HG03575 (cell line): ENCODE measurements at regions not wholly inside any gene's neighbourhood (a gene's known extent, or its start where the extent isn't known, plus 50 kb on each side); places are given as distances from the start of the nearest gene placed in this dataset.
"Not testable (repeated sequence)": the region's sequence is repeated elsewhere in the genome, so short reads cannot be mapped to it uniquely, and the experiment has no call there.

Source experiments
- ATAC-seq: cut with Tn5 transposase; IDR thresholded peaks from one replicate; pipeline ENCODE4 v1.9.1; 2021; ENCODE audit not compliant: unreplicated experiment, insufficient number of reproducible peaks, low FRiP score; ENCODE audit errors: extremely low read depth

DNA sequence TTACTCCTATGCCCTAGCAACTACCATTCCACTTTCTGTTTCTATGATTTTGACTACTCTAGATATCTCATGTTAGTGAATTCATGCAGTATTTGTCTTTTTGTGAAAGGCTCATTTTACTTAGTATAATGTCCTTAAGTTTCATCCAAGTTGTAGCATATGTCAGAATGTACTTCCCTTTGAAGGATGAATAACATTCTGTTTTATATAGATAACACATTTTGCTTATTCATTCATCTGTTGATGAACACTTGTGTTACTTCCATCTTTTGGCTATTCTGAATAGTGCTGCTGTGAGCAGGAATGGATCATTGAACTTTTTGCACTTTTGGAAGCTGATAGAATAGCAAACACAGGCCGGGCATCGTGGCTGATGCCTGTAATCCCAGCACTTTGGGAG, 140.2 kb upstream of the MYO10 start:
- no peak for ATAC-seq

DNA sequence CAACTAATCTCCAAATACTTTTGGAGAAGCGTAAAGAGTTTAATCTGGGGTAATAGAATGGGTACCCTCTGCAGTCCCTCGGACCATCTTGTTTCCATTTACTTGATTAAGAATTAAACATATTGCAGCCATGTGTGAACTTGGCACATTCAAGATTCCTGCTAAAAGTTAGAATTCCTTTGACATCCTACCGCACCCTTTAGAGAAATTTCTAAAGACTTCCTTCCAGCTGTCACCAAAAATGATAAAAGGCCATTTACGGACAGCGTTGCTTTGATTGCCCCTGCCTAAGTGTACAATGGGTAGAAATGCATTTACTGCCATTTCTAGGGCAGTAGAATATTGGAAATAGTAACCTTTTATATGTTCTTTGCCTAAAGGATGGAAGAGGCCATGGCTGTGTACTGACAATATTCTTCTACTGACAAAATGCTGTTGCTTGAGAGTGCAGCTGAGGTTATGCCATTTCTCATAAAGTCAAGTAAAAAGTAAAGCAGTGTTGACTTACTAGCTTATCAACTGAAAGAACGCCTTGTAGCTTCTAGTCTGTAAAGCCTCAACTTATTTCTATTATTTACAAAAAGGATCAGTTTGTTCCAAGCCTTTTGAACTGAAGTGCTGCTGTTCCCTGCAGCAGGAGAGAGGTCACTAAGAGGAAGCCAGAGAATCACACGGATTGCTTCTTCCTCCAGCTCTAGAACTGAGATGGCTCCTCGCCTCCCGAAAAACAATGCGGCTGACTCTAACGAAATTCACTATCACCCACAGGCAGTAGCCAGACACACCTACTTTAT, 139.8 kb upstream of the BASP1 start:
- ATAC-seq, result no peak

DNA sequence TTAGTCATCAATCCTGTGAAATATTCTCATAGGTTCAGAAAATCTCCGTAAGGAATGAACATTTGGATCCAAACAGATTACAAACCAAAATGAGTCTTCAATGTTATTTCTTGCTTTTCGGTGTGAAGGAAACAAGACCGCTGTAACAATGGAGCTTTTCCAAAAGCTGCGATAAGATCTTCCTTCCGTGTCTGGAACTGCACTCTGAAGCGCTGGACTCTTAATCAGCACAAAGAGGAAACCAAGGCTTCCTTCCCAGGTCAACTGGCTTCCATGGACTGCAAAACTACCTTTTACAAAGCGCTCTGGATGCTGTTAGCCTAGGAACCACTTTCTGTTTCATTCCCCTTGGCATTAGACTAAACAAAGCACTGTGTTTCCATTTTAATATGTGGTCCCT, 137.9 kb upstream of the BASP1 start:
- ATAC-seq, result no peak

DNA sequence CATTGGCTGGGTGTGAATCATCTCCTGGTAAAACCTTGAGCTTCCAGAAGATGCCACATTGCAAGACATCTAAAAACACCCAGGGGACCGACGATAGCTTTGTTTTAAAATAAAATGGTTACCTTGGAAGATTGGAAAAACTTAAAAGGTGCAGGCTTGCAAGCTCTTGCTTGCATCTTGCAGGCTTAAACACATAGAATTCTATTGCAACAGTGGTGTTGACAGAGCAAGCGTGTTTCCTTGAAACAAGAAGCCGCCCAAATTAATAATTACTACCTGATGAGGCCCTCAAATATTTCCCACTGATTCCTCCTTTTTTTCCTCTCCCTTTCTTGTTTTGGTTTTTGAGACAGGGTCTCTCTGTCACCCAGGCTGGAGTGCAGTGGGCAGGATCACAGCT, 137.1 kb upstream of the BASP1 start:
- no peak for ATAC-seq

DNA sequence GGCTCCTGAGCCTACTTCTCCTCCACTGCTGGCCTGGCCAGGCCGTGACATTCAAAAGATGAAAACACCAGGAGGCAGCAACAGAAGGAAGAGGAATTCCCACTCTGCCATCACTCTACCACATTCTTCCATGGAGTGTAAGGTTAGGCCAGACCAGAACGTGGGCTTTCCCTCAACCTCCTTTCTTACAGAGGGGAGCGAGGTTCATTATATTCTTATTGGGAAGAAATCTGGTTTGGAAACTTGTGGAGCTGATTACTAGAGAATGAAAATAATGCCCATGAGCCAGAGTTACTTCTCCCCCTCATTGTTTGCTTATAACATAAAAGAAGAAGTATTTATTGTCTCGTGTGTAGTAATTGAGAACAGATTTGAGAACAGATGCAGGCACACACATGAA, 136.3 kb upstream of the BASP1 start:
- no peak for ATAC-seq

DNA sequence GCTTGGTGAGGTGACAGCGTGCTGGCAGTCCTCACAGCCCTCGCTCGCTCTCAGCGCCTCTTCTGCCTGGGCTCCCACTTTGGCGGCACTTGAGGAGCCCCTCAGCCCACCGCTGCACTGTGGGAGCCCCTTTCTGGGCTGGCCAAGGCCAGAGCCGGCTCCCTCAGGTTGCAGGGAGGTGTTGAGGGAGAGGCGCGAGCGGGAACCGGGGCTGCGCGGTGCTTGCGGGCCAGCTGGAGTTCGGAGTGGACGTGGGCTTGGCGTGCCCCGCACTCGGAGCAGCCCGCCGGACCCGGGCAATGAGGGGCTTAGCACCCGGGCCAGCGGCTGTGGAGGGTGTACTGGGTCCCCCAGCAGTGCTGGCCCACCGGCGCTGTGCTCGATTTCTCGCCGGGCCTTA, 134.2 kb upstream of the BASP1 start:
- ATAC-seq, result not testable (repeated sequence)

DNA sequence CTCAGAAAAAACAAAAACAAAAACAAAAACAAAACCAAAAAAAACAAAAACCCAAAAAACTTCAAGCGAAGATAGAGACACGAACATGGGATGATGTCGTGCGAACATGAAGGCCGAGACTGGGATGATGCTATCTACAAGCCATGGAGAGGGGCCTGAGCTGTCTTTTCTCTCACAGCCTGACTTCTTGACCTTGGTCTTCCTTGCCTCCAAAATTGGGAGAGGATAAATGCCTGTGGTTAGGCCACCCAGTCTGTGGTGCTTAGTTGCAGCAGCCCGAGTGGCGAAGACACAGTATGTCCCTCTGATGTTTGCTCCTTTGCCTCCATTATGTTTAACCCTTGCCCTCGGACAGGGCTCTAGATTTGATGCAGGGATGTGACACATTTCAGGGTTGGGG, 130.4 kb upstream of the BASP1 start:
- ATAC-seq, result no peak

DNA sequence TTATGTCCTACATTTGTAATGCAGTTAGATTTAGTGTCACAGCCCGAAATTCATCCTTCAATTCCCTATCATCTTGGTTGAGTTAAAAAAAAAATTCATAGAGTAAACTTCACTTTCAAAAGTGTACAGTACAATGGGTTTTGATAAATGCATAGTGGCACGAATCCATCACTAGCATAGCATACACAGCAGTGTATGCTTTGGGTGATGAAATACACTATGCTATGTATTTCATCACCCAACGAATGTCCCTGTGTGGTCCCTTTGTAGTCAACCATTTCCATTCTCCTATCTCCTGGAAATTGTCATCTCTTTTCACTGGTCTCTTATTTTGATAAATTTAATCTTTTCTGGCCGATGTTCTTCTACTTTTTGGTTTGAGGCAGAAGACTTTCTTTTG, 129.4 kb upstream of the BASP1 start:
- ATAC-seq, result no peak

DNA sequence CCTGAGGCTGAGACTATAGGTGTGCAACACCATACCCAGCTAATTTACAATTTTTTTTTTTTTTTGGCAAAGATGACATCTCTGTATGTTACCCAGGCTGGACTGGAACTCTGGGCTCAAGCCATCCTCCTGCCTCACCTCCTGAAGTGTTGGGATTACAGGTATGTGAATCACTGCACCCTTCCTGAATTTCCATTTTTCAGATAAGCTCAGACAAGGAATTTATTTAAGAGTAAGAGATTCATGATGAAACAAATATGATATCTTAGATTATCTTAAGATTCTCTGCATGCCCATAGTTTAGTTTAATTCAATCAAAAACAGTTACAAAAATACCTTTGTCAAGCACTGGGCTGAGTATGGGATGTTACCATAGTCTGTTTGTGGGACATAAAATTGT, 128.4 kb upstream of the BASP1 start:
- ATAC-seq, result no peak

DNA sequence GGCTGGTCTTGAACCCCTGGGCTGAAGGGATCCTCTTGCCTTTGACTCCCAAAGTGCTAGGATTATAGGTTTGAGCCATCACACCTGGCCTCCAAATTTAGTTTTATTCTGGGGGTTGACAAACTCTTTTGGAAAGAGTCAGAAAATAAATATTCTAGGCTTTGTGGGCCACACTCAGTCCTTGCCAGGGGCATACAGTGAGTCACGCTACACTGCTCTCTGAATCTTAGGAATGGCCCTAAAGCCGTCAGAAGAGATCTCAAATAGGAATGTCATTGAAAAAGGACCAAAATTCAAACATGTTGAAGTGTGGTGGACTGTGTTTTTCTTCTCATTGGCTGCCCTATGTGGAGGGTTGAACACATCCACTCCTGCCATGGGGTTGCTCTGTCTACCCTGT, 127.7 kb upstream of the BASP1 start:
- ATAC-seq, result no peak

DNA sequence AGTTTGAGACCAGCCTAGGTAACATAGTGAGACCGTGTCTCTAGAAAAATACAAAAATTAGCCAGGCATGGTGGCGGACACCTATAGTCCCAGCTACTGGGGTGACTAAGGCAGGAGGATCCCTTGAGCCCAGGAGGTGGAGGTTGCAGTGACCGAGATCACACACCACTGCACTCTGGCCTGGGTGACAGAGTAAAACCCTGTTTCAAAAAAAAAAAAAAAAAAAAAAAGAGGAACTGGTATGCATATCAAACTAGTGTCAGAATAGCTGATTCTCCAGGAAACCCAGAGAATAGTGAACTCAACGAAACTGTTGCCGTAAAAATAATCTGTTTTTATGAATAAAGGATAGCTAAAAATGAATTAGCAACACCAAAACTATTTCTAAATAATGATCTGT, 126.6 kb upstream of the BASP1 start:
- ATAC-seq, result no peak

DNA sequence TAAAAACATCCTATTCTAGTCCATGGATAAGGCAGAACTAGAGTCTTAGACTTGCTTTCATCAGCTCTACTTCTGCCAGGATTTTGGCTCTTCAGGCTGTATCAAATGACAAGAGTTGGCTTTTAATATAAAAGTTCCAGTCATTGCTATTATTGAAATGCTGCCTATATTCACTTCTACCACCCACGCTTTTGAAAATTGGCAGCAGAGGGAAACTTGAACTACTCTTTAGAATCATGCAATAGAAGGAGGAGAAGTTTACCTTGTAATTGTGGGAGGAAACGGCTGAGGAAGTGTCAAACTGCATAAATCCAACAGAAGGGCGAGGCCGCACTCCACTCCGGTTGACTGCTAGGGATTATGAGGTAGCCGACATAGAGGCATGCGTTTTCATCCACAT, 122.6 kb upstream of the BASP1 start:
- no peak for ATAC-seq

DNA sequence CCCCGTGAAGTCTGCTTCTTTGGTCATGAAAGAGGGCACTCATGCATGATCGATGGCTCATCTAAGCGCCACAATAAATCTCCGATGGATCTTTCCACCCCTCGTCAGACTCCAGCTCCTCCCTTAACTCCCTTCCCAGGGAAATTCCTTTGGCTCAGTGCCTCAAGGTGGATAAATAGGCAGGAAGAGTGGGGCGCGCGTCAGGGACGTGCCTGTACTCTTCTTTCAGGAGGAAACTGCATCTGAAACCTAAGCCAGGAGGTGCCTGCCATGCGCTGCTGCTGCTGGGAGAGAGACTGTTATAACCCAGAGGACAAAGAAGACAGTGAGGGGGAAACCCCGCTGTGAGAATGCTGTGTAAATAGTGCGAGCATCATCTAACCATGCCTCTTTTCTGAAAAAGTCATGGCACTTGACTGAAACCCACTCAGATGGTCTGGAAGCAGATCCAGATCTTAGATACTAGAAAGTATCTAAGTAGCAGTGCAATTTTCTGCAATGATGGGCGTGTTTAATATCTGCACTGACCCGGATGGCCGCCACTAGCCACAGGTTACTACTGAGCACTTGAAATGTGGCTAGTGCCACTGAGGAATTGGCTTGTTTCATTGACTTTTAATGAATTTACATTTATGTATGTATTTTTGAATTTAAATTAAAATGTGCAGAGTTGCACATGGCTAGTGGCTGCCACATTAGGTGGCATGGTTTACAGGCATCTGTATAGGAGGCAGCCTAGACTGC, 120.3 kb upstream of the BASP1 start:
- ATAC-seq, result no peak

DNA sequence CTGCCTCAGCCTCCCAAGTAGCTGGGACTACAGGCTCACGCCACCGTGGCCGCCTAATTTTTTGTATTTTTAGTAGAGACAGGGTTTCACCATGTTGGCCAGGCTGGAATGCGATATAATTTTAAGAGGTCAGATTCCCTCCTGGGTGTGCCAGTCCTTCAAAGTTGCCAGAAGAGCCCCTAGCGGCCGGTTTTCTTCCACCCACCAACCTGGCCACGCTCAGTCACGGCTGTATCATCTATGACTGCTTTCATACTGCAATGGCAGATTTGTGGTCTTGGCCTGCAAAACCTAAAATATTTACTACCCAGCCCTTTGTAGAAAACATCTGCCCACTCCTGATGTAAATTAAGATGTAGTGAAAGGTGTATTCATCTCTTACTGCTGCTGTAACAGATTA, 117.5 kb upstream of the BASP1 start:
- ATAC-seq, result no peak

DNA sequence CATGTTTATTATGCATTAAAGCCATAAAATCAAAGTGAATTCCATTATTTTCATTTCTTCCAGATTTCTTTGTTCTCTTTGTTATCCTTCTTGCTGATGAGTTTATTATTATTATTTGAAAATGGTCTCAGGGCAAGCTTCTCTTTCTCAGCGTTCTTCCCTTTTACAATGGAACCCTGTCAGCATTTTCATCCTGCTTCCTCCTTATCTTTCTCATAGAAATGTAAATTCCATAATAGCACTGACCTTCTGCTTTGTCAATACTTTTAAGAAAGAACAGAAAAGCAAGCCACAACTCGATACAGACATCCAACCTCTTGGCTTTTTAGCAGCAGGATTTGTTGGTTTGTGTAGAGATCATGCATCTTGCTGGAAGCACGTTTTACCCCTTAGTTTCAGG, 114.0 kb upstream of the BASP1 start:
- no peak for ATAC-seq

DNA sequence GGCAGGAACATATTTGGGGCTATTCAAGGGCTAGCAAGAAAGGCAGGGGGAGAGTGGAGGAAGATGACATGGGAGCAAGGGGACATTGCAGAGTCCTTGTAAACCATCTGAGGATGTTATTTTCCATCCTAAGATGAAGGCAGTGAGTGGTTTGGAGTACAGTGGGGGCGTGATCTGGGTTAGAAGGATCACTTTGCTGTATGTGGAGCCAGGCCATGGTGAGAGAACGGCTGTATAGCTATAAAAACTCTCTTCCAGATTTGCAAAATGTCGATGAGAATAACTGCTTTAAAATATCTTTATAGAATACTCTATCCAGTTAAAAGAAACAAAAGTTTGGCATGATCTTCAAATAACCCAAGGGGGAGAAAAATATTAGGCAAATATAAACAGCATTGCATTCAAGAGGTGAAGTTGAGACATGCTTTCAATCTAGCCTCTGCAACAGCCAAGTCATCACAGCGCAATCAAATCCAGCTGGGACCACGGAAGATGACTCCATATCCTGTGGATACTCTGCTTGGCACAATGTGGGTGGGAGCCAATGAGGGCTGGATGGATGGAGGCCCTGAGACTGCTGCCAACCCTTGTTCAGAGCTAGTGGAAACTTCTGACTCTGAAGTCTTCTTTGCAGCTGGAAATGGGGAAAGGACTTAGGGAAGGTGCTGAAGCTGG, 111.5 kb upstream of the BASP1 start:
- ATAC-seq, result no peak

DNA sequence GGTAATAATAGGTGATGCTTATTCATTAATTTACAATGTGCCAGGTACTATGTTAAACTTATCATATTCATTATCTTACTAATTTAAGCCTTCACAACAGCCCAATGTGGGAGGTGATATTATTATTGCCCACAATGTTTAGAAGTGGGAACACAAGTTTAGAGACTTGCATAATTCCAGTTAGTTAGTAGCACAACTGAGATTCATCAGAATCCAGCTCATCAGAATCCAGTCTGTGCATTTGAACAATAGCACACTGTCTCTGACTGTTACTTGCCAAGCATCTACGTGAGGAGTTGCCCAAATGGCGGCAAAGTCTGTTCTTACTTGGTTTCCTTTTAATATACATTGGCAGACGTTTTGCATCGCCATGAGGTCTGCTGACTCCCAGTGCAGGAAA, 110.9 kb upstream of the BASP1 start:
- ATAC-seq, result no peak

DNA sequence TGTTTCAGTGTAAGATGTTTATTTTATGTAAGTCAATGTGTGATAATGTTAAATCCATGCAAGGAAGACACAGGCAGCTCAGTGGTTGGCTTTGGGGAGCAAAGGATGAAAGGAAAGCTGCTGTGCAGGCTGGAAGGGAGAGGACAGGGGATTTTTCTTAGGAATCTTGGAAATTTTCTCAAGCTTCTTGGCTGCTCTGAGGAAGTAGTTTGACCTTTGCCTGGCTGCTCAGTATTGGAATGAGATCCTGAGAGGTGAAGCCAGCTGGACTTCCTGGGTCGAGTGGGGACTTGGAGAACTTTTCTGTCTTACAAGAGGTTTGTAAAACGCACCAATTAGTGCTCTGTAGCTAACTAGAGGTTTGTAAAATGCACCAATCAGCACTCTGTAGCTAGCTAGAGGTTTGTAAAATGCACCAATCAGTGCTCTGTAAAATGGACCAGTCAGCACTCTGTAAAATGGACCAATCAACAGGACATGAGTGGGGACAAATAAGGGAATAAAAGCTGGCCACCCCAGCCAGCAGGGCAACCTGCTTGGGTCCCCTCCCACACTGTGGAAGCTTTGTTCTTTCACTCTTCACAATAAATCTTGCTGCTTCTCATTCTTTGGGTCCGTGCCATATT, 105.2 kb upstream of the BASP1 start:
- ATAC-seq, result not testable (repeated sequence)

DNA sequence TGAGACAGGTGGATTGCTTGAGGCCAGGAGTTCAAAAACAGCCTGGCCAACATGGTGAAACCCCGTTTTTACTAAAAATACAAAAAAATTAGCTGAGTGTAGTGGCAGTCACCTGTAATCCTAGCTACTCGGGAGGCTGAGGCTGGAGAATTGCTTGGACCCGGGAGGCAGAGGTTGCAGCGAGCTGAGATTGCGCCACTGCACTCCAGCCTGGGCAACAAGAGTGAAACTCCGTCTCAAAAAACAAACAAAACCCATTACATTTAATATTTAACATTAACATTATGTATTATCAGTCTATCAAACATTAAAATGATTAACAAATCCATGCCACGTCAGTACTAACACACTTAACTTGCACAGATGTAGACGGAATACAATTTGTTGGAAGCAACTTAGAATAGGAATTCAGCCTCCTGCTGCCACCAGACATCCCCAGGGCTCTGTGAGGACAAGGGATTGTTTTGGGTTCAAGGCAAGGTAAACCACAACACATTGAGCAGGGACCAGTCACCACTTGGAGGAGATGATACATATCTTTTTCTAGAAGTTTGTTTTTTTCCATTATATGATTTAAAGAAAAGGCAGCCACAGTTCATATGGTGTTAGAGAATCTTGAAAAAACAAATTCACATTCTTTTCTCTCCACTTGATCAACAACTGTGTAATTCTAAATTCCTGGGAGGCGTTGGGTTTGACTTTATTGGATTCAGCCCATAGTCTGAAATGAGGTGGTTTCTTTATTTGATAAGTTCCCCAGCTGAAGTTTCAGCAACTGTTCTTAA, 104.1 kb upstream of the BASP1 start:
- ATAC-seq, result no peak
